GM19238 (cell line): ENCODE measurements at regions not wholly inside any gene's neighbourhood (a gene's known extent, or its start where the extent isn't known, plus 50 kb on each side); places are given as distances from the start of the nearest gene placed in this dataset.
"Not testable (repeated sequence)": the region's sequence is repeated elsewhere in the genome, so short reads cannot be mapped to it uniquely, and the experiment has no call there.

Experiments used
- DNase-seq: peaks from one replicate; pipeline ENCODE4 v3.0.0; 2011; ENCODE audit warnings: low spot score; ENCODE audit not compliant: insufficient read length

- no peak for DNase-seq
These were observed 71.9 kb upstream of the SULF2 start for GRCh38 chr20:47857187-47857568.

GRCh38 chr20:47855799-47856198 is 70.5 kb upstream of the SULF2 start:
- no peak for DNase-seq

GRCh38 chr20:47854687-47855212 is 69.5 kb upstream of the SULF2 start:
- no peak for DNase-seq

- DNase-seq = no peak
These were observed 66.5 kb upstream of the SULF2 start for GRCh38 chr20:47851774-47852173.

- DNase-seq = no peak
These were observed 64.9 kb upstream of the SULF2 start for GRCh38 chr20:47850146-47850545.

GRCh38 chr20:47849596-47849995 is 64.3 kb upstream of the SULF2 start:
- no peak for DNase-seq

- DNase-seq = no peak
These were observed 63.7 kb upstream of the SULF2 start for GRCh38 chr20:47849006-47849405.

- DNase-seq = not testable (repeated sequence)
These were observed 63.3 kb upstream of the SULF2 start for GRCh38 chr20:47848534-47848933.

GRCh38 chr20:47847884-47848485 is 62.7 kb upstream of the SULF2 start:
- no peak for DNase-seq

GRCh38 chr20:47847220-47847619 is 61.9 kb upstream of the SULF2 start:
- DNase-seq = not testable (repeated sequence)

- not testable (repeated sequence) for DNase-seq
These were observed 61.4 kb upstream of the SULF2 start for GRCh38 chr20:47846651-47847050.

GRCh38 chr20:47845382-47845977 is 60.2 kb upstream of the SULF2 start:
- DNase-seq = not testable (repeated sequence)

GRCh38 chr20:47844568-47844906 is 59.3 kb upstream of the SULF2 start:
- DNase-seq = not testable (repeated sequence)

GRCh38 chr20:47843886-47844567 is 58.7 kb upstream of the SULF2 start:
- DNase-seq = no peak

- not testable (repeated sequence) for DNase-seq
These were observed 57.7 kb upstream of the SULF2 start for GRCh38 chr20:47842950-47843349.

GRCh38 chr20:47842004-47842403 is 56.7 kb upstream of the SULF2 start:
- not testable (repeated sequence) for DNase-seq

GRCh38 chr20:47836256-47836817 is 51.1 kb upstream of the SULF2 start:
- not testable (repeated sequence) for DNase-seq
